Fibroblast of the aortic adventitia (primary cell): ENCODE measurements at regions not wholly inside any gene's neighbourhood (a gene's known extent, or its start where the extent isn't known, plus 50 kb on each side); places are given as distances from the start of the nearest gene placed in this dataset.
A peak's percentile ranks its signal among the peaks of the same experiment; 100 is the strongest.

Experiments used
- DNase-seq: peaks from one replicate; pipeline ENCODE4 v3.0.0-alpha.2; 2010; ENCODE audit warnings: low read depth
- H3K4me3 ChIP-seq: 2 replicates; pipeline ENCODE4 v1.5.1; 2011; ENCODE audit warnings: low read depth, mild to moderate bottlenecking, control low read depth, low read length, moderate library complexity
- CTCF ChIP-seq: IDR thresholded peaks from 2 replicates; pipeline ENCODE4 v1.5.1; 2011; ENCODE audit warnings: mild to moderate bottlenecking, low read length, control low read depth, inconsistent platforms; ENCODE audit not compliant: insufficient read depth

GRCh38 chr7:16315280-16315679, 106.1 kb downstream of the CRPPA start:
- no peak overlapping the region for H3K4me3 ChIP-seq
- no peak for TF ChIP-seq CTCF
- peak; percentile 19 for DNase-seq

DNA sequence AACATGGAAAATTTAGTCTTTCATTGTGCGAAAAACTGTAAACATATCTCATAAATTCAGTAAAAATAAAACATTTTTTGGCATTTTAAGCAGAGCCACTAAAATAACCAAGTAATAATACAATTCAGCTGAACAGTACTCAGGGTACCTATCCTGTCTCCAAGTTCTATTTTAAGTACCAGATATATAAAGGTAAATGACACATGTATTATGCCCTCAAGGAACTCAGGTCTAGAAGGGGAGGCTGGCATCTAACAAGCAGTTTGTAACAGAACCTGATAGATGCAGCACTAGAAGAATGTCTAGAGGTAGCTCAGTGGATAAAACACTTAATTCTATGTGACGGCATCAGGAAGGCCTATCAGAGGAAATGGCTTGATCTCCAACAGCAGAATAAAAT, 112.2 kb downstream of the CRPPA start:
- no peak for TF ChIP-seq CTCF
- no peak overlapping the region for H3K4me3 ChIP-seq
- no peak for DNase-seq

DNA sequence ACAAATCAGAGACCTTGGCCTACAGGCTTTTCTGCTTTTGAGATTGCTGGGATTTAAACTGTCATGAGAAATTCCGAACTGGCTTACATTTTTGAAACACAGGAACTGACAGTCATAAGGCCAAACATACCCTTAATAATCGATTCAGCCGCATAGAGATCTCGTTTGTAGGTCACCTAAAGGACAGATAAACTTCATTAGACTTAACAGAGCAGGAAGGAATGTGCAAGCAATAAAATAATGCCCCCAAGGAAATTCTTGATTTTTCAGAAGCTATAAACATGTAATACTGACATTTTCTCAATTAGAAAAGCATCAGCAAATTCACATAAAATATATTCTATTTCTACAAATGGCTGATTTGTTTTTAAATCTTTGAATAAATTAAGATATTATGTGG, 120.0 kb downstream of the CRPPA start:
- DNase-seq = no peak
- no peak overlapping the region for H3K4me3 ChIP-seq
- TF ChIP-seq CTCF = no peak

DNA sequence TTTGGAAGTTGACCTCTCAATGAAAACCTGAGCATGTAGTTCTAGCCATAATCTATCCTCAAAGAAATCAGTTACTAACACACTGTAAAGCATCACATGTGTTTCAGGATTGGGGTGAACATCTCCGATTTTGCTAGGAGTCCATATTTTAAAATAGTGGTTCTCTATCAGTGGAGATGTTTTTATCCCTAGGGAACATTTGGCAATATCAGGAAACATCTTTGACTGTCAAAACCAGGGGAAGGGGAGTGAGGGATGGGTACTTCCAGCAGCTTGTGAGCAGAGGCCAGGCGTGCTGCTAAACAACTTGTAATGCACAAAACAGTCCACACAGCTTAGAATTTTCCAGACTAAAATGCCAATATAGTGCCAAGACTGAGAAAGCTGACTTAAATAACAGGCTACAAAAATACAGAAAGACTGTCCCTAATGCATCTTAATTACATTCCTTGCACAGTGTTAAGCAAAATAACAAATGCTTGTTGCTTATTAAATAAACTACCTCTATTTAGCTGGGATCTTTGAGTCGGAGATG, 120.9 kb downstream of the CRPPA start:
- no peak for TF ChIP-seq CTCF
- no peak overlapping the region for H3K4me3 ChIP-seq
- DNase-seq = no peak

- no peak for TF ChIP-seq CTCF
- H3K4me3 ChIP-seq = no peak overlapping the region
- DNase-seq = no peak
Measured at GRCh38 chr7:16299853-16300252, 121.5 kb downstream of the CRPPA start.

GRCh38 chr7:16298221-16298620, 123.1 kb downstream of the CRPPA start:
- no peak for DNase-seq
- TF ChIP-seq CTCF = no peak
- no peak overlapping the region for H3K4me3 ChIP-seq

GRCh38 chr7:16295558-16295957, 125.8 kb downstream of the CRPPA start:
- no peak overlapping the region for H3K4me3 ChIP-seq
- no peak for DNase-seq
- TF ChIP-seq CTCF = no peak
